ENCODE measurements at regions not wholly inside any gene's neighbourhood (a gene's known extent, or its start where the extent isn't known, plus 50 kb on each side); places are given as distances from the start of the nearest gene placed in this dataset.

GRCh38 chr3:55159711-55160110, 231.9 kb upstream of the LRTM1 start:
- TF ChIP-seq RCOR1 (IDR thresholded peaks at IDR 0.05; ENCODE audit: low read depth, low read length) (no peak), CTCF (IDR thresholded peaks at IDR 0.05) (no peak), JUNB (IDR thresholded peaks at IDR 0.05) (no peak), CEBPB (IDR thresholded peaks at IDR 0.05) (no peak), PHF8 (IDR thresholded peaks at IDR 0.05; ENCODE audit: borderline replicate concordance, low read depth) (no peak), CBX2 (IDR thresholded peaks at IDR 0.05; ENCODE audit: borderline replicate concordance, low read depth) (no peak), POLR2A (IDR thresholded peaks at IDR 0.05; ENCODE audit: low read length) (no peak), ELK1 (IDR thresholded peaks at IDR 0.05; ENCODE audit: low read depth, low read length) (no peak)
